Neural cell (in vitro differentiated cells): ENCODE measurements at regions not wholly inside any gene's neighbourhood (a gene's known extent, or its start where the extent isn't known, plus 50 kb on each side); places are given as distances from the start of the nearest gene placed in this dataset.

ENCODE experiments used
- H2AFZ ChIP-seq: fragments of 200-600, 300-800 bp; sonication (generic), shearing (Covaris generic); 2 replicates; pipeline ENCODE4 v1.6.0; 2014; ENCODE audit warnings: low read depth, mild to moderate bottlenecking, antibody characterized with exemption, low read length, moderate library complexity
- H3F3A ChIP-seq: fragments of 200-600 bp; shearing (Covaris generic); 2 replicates; pipeline ENCODE4 v1.6.1; 2016; ENCODE audit warnings: mild to moderate bottlenecking, moderate library complexity, mixed read lengths, antibody characterized with exemption, low read length; ENCODE audit not compliant: insufficient read depth, poor library complexity, severe bottlenecking
- H3K27ac ChIP-seq: fragments of 200-600, 300-800 bp; sonication (generic), shearing (Covaris generic); 2 replicates; pipeline ENCODE4 v1.5.1; 2014; ENCODE audit warnings: mild to moderate bottlenecking, low read length, moderate library complexity
- H3K27me3 ChIP-seq: fragments of 300-800, 200-600 bp; sonication (generic), shearing (Covaris generic); 2 replicates; pipeline ENCODE4 v1.6.0; 2014; ENCODE audit warnings: mild to moderate bottlenecking, low read depth, low read length, moderate library complexity; ENCODE audit not compliant: insufficient read depth
- H3K36me3 ChIP-seq: fragments of 300-800, 200-600 bp; sonication (generic), shearing (Covaris generic); 2 replicates; pipeline ENCODE4 v1.5.1; 2014; ENCODE audit warnings: mild to moderate bottlenecking, antibody characterized with exemption, low read length, moderate library complexity; ENCODE audit not compliant: insufficient read depth
- H3K4me2 ChIP-seq: fragments of 300-800, 200-600 bp; sonication (generic), shearing (Covaris generic); 2 replicates; pipeline ENCODE4 v1.6.0; 2014; ENCODE audit warnings: mild to moderate bottlenecking, low read length
- H3K4me3 ChIP-seq: fragments of 300-800, 200-600 bp; sonication (generic), shearing (Covaris generic); 2 replicates; pipeline ENCODE4 v1.5.1; 2014; ENCODE audit warnings: mild to moderate bottlenecking, low read length, moderate library complexity
- H3K79me2 ChIP-seq: fragments of 200-600 bp; shearing (Covaris generic); replicated peaks from 2 replicates; pipeline ENCODE4 v1.6.0; 2014; ENCODE audit warnings: mild to moderate bottlenecking, low read length, moderate library complexity; ENCODE audit not compliant: insufficient read depth
- H3K9ac ChIP-seq: fragments of 300-800, 200-600 bp; sonication (generic), shearing (Covaris generic); 2 replicates; pipeline ENCODE4 v1.6.1; 2016; ENCODE audit warnings: mild to moderate bottlenecking, low read length, mixed read lengths
- H3K9me2 ChIP-seq: fragments of 200-600 bp; shearing (Covaris generic); 2 replicates; pipeline ENCODE4 v1.6.1; 2016; ENCODE audit warnings: mild to moderate bottlenecking, low read length, mixed read lengths; ENCODE audit not compliant: insufficient read depth
- H3K9me3 ChIP-seq: fragments of 200-600, 300-800 bp; sonication (generic), shearing (Covaris generic); 2 replicates; pipeline ENCODE4 v1.6.1; 2016; ENCODE audit warnings: mild to moderate bottlenecking, mixed run types, low read length, moderate library complexity, mixed read lengths
- H4K20me1 ChIP-seq: fragments of 200-600 bp; shearing (Covaris generic); 2 replicates; pipeline ENCODE4 v1.6.1; 2016; ENCODE audit warnings: mild to moderate bottlenecking, mixed run types; ENCODE audit not compliant: insufficient read depth
- EP300 ChIP-seq: fragments of 450-650 bp; conservative IDR thresholded peaks from 2 replicates; pipeline ENCODE4 v1.6.1; 2014; ENCODE audit warnings: antibody characterized with exemption, mild to moderate bottlenecking, moderate library complexity; ENCODE audit not compliant: poor library complexity, severe bottlenecking
- EZH2 ChIP-seq: fragments of 200-600, 300-800 bp; shearing (Covaris generic), sonication (generic); IDR thresholded peaks from 2 replicates; pipeline ENCODE4 v1.6.1; 2014; ENCODE audit warnings: antibody characterized with exemption, low read length, borderline replicate concordance, mild to moderate bottlenecking; ENCODE audit not compliant: insufficient read depth, poor library complexity, severe bottlenecking
- MXI1 ChIP-seq: fragments of 450-650 bp; conservative IDR thresholded peaks from 2 replicates; pipeline ENCODE4 v1.6.1; 2014; ENCODE audit warnings: antibody characterized with exemption, mild to moderate bottlenecking; ENCODE audit not compliant: poor library complexity, severe bottlenecking
- POLR2AphosphoS5 ChIP-seq: IDR thresholded peaks from 2 replicates; pipeline ENCODE4 v1.6.1; 2012
- RAD21 ChIP-seq: fragments of 450-650 bp; conservative IDR thresholded peaks from 2 replicates; pipeline ENCODE4 v1.6.1; 2014; ENCODE audit warnings: antibody characterized with exemption, mild to moderate bottlenecking, moderate library complexity
- SMC3 ChIP-seq: fragments of 450-650 bp; conservative IDR thresholded peaks from 2 replicates; pipeline ENCODE4 v1.6.1; 2014; ENCODE audit warnings: antibody characterized with exemption, mild to moderate bottlenecking, moderate library complexity; ENCODE audit not compliant: poor library complexity
- TAF1 ChIP-seq: IDR thresholded peaks from 2 replicates; pipeline ENCODE4 v1.6.1; 2012; ENCODE audit warnings: low read depth
- TF ChIP-seq, protein P1 (sequence below): IDR thresholded peaks from 2 replicates; pipeline ENCODE4 v1.6.1; 2012; ENCODE audit warnings: borderline replicate concordance
- TF ChIP-seq, protein P2 (sequence below): fragments of 450-650 bp; IDR thresholded peaks from 2 replicates; pipeline ENCODE4 v1.5.1; 2014; ENCODE audit warnings: antibody characterized with exemption, mild to moderate bottlenecking, moderate library complexity; ENCODE audit not compliant: poor library complexity, severe bottlenecking

DNA sequence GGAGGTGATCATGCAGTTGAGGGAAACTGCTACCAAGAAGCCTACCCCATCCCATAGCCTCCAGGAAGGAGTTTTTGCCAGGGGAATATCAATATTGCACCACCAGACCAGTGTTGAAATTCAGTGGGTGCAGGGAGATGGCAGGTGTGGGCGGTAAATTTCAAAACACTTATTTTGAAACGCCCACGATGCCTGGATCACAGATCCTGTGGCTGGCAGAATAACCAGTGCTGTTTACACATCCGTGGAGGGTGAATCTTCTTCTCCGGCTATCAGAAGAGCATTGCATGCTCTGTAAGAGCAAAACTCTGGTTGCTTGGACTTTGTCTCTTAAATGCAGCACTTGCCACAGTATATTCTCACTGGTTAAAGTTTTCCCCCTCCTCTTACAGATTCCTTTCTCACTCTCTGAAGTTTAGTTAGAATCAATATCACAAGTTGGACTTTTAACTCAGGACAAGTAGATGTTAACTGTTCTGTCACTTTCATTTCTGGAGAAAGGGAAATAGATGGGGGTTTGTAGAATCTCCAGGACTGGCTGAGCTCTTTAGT is 70.5 kb upstream of the ZCCHC2 start:
- Histone ChIP-seq H3K9me2 (no peaks in the 10 kb centered on the region), H3K4me3 (no peak overlapping the region), H3K27ac (no peak overlapping the region), H3K79me2 (no peaks in the 10 kb centered on the region), H3F3A (no peaks in the 10 kb centered on the region), H2AFZ (no peak overlapping the region), H3K36me3 (no peaks in the 10 kb centered on the region), H4K20me1 (no peaks in the 10 kb centered on the region), H3K9ac (no peak overlapping the region), H3K27me3 (no peaks in the 10 kb centered on the region), H3K4me2 (no peak overlapping the region), H3K9me3 (no peaks in the 10 kb centered on the region)
- TF ChIP-seq TAF1 (no peak), POLR2AphosphoS5 (no peak), EZH2 (no peak), EP300 (no peak), MXI1 (no peak), RAD21 (no peak), SMC3 (no peak)
- TF ChIP-seq, protein P1, sequence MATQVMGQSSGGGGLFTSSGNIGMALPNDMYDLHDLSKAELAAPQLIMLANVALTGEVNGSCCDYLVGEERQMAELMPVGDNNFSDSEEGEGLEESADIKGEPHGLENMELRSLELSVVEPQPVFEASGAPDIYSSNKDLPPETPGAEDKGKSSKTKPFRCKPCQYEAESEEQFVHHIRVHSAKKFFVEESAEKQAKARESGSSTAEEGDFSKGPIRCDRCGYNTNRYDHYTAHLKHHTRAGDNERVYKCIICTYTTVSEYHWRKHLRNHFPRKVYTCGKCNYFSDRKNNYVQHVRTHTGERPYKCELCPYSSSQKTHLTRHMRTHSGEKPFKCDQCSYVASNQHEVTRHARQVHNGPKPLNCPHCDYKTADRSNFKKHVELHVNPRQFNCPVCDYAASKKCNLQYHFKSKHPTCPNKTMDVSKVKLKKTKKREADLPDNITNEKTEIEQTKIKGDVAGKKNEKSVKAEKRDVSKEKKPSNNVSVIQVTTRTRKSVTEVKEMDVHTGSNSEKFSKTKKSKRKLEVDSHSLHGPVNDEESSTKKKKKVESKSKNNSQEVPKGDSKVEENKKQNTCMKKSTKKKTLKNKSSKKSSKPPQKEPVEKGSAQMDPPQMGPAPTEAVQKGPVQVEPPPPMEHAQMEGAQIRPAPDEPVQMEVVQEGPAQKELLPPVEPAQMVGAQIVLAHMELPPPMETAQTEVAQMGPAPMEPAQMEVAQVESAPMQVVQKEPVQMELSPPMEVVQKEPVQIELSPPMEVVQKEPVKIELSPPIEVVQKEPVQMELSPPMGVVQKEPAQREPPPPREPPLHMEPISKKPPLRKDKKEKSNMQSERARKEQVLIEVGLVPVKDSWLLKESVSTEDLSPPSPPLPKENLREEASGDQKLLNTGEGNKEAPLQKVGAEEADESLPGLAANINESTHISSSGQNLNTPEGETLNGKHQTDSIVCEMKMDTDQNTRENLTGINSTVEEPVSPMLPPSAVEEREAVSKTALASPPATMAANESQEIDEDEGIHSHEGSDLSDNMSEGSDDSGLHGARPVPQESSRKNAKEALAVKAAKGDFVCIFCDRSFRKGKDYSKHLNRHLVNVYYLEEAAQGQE, result no peak
- TF ChIP-seq, protein P2, sequence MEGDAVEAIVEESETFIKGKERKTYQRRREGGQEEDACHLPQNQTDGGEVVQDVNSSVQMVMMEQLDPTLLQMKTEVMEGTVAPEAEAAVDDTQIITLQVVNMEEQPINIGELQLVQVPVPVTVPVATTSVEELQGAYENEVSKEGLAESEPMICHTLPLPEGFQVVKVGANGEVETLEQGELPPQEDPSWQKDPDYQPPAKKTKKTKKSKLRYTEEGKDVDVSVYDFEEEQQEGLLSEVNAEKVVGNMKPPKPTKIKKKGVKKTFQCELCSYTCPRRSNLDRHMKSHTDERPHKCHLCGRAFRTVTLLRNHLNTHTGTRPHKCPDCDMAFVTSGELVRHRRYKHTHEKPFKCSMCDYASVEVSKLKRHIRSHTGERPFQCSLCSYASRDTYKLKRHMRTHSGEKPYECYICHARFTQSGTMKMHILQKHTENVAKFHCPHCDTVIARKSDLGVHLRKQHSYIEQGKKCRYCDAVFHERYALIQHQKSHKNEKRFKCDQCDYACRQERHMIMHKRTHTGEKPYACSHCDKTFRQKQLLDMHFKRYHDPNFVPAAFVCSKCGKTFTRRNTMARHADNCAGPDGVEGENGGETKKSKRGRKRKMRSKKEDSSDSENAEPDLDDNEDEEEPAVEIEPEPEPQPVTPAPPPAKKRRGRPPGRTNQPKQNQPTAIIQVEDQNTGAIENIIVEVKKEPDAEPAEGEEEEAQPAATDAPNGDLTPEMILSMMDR, result no peak

DNA sequence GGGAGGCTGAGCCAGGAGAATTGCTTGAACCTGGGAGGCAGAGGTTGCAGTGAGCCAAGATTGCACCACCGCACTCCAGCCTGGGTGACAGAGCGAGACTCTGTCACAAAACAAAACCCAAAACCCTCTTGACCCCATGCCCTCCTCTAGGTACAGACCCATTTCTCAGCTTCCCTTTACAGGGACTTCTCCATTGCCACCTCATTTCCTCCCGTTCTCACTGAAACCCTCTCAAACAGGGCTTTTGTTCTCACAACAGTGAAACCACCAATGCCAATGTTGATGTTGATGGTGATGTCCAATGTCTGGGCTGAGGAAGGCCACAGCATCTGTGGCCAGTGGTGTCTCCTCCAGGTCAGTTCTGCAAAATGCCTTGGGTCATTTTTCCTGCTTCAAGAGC is 69.0 kb upstream of the ZCCHC2 start:
- H3F3A ChIP-seq, result no peaks in the 10 kb centered on the region
- H3K9ac ChIP-seq, result no peak overlapping the region
- H3K79me2 ChIP-seq, result no peaks in the 10 kb centered on the region
- no peaks in the 10 kb centered on the region for H3K36me3 ChIP-seq
- no peaks in the 10 kb centered on the region for H3K27me3 ChIP-seq
- no peak overlapping the region for H2AFZ ChIP-seq
- no peaks in the 10 kb centered on the region for H3K9me3 ChIP-seq
- no peak overlapping the region for H3K4me3 ChIP-seq
- no peak overlapping the region for H3K27ac ChIP-seq
- no peaks in the 10 kb centered on the region for H4K20me1 ChIP-seq
- H3K9me2 ChIP-seq, result no peaks in the 10 kb centered on the region
- no peak overlapping the region for H3K4me2 ChIP-seq
- TF ChIP-seq TAF1, result no peak
- TF ChIP-seq, protein P1, result no peak
- TF ChIP-seq MXI1, result no peak
- no peak for TF ChIP-seq EP300
- TF ChIP-seq SMC3, result no peak
- TF ChIP-seq, protein P2, result no peak
- no peak for TF ChIP-seq EZH2
- no peak for TF ChIP-seq RAD21
- no peak for TF ChIP-seq POLR2AphosphoS5
